ENCODE measurements at regions not wholly inside any gene's neighbourhood (a gene's known extent, or its start where the extent isn't known, plus 50 kb on each side); places are given as distances from the start of the nearest gene placed in this dataset.

DNA sequence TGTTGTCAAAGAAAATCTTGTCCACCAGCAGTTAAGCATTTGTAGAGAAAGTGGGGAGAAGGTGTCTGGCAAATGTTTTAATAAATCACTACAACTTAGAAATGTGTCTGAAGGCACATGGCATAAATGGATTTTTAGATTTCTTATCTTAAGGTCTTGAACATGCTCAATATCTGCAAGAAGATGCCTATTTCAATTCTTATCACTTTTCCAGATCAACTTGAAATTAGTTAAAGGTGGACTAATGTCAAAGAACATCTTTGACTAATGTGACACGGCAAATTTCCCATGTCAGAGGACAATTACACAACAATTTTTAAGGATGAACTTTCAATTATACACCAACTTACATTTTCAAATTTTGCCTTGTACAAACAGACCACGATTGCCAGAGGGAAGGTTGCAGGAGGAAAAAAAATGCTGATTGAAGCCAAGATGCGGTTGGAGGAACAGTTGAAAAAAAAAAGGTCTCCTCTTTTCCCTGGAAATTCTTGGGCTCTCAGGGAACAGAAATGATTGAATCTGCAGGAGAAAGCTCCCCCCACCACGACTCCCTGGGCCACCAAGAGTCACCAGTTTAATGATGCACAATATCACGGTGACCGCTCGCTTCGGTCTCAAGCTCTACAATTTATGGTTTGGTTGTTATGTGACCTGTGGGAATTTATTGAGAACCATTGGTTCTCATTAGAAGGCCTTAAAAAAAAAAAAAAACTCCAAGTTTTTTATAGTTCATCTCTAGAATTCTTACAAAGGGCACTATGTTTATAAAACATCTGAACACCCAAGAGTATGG is 507.6 kb upstream of the ADAMTS9 start:
- H3K4me1 ChIP-seq: no peaks in the 10 kb centered on the region
- no peaks in the 10 kb centered on the region for H3K36me3 ChIP-seq
- DNase-seq: no peak
- ATAC-seq: no peak
- H3K4me3 ChIP-seq: no peak overlapping the region
- TF ChIP-seq, protein P1, sequence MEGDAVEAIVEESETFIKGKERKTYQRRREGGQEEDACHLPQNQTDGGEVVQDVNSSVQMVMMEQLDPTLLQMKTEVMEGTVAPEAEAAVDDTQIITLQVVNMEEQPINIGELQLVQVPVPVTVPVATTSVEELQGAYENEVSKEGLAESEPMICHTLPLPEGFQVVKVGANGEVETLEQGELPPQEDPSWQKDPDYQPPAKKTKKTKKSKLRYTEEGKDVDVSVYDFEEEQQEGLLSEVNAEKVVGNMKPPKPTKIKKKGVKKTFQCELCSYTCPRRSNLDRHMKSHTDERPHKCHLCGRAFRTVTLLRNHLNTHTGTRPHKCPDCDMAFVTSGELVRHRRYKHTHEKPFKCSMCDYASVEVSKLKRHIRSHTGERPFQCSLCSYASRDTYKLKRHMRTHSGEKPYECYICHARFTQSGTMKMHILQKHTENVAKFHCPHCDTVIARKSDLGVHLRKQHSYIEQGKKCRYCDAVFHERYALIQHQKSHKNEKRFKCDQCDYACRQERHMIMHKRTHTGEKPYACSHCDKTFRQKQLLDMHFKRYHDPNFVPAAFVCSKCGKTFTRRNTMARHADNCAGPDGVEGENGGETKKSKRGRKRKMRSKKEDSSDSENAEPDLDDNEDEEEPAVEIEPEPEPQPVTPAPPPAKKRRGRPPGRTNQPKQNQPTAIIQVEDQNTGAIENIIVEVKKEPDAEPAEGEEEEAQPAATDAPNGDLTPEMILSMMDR (IDR thresholded peaks at IDR 0.05): no peak
- no peak overlapping the region for H3K27ac ChIP-seq
- no peaks in the 10 kb centered on the region for H3K9me3 ChIP-seq
- H3K27me3 ChIP-seq: no peaks in the 10 kb centered on the region
- intact Hi-C loops (cut with DNase I): no loop called here

DNA sequence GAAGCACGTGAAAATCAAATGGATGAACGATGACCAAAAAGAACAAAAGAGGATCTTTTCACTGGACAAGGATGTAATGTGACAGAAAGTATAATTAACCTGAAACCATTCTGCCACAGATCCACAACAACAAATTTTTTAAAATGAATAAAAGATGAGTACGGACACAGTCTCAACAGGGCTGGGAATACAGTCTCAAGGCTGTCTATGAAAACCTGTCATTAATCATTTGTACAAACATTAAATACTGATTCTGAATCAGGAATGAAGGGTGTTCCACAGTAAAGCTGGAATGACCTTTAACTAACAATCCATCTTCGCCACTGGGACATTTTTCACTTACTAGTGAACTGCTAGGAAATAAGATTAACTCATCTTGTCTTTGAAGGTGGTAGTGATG is 506.9 kb upstream of the ADAMTS9 start:
- no peak for ATAC-seq
- H3K27me3 ChIP-seq: no peaks in the 10 kb centered on the region
- no peak overlapping the region for H3K4me3 ChIP-seq
- no peaks in the 10 kb centered on the region for H3K4me1 ChIP-seq
- intact Hi-C loops (cut with DNase I): no loop called here
- no peaks in the 10 kb centered on the region for H3K36me3 ChIP-seq
- TF ChIP-seq, protein P1 (IDR thresholded peaks at IDR 0.05): no peak
- no peak overlapping the region for H3K27ac ChIP-seq
- no peak for DNase-seq
- H3K9me3 ChIP-seq: no peaks in the 10 kb centered on the region

DNA sequence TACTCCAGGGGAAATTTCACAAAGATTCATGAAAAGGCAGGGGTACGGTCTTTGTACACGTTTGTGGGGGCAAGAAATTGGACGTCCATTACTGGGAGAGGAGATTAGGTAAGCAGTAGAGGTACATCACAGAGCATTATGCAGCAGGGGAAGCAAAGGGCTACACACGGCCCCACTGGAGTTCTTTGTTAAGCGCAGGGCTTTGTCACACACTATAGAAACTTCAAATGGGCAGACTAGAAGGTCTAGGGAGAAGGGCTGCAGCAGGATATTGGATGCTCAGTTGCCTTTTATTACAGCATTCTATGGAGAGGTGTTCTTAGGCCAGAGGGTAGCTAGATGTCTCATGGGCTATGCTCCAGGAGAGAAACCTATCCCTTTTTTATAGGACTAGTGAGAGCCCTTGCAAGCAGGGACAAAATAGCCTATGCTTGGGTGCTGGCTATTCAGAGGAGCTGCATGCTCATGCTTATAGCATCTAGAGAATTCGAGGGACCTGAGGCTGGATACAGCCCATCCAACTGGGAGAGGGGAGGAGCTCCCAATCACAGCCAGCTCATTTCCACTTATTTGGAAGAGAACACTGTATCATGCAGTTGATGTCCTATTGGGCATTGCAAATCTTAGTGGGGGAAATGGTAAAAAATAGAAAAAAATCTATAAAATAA is 506.4 kb upstream of the ADAMTS9 start:
- TF ChIP-seq, protein P1 (IDR thresholded peaks at IDR 0.05): no peak
- Histone ChIP-seq H3K4me3 (no peak overlapping the region), H3K27me3 (no peaks in the 10 kb centered on the region), H3K36me3 (no peaks in the 10 kb centered on the region), H3K27ac (no peak overlapping the region), H3K9me3 (no peaks in the 10 kb centered on the region), H3K4me1 (no peaks in the 10 kb centered on the region)
- intact Hi-C loops (cut with DNase I): no loop called here
- no peak for DNase-seq
- ATAC-seq: no peak

DNA sequence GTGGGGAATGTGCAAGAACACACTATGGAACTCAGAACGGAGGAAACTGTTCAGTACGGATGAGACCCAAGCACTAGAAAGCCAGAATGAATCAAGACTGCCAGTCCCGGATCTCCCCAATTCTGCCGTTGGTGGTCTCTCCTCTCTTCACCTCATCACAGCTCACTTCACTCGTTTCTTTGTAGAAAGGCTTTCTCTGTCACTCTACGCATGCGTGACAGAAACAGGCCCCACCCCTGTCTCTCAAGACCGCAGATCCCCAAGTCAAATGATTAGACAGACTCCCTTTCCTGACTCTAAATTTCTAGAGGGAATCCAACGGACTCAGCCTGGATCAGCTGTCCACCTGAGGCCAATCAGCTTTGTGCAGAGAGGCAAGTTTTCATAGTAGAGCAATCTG is 505.7 kb upstream of the ADAMTS9 start:
- no peak overlapping the region for H3K4me3 ChIP-seq
- H3K4me1 ChIP-seq: no peaks in the 10 kb centered on the region
- TF ChIP-seq, protein P1 (IDR thresholded peaks at IDR 0.05): no peak
- ATAC-seq (no peak), DNase-seq (no peak)
- H3K27ac ChIP-seq: no peak overlapping the region
- intact Hi-C loops (cut with DNase I): no loop called here
- H3K36me3 ChIP-seq: no peaks in the 10 kb centered on the region
- H3K9me3 ChIP-seq: no peaks in the 10 kb centered on the region
- no peaks in the 10 kb centered on the region for H3K27me3 ChIP-seq

DNA sequence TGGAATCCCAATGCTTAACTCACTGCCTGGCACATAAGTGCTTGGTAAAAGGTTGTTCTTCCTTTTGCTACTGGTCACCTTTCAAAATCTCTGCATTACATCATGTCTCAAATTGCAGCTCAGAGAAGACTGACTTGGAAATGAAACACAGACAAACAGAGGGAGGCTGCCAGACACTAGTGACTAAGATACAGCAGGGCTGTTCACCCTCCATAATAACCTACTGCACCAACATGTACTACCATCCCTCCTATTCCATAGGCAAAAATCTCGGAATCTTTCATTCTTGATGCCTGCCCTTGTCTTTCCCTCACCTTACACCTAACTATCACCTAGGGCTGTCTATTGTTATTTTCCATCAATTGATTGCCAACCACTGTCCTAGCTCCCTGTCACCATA is 502.3 kb upstream of the ADAMTS9 start:
- Histone ChIP-seq H3K27me3 (no peaks in the 10 kb centered on the region), H3K9me3 (no peaks in the 10 kb centered on the region), H3K27ac (no peak overlapping the region), H3K36me3 (no peaks in the 10 kb centered on the region), H3K4me3 (no peak overlapping the region), H3K4me1 (no peaks in the 10 kb centered on the region)
- DNase-seq (no peak), ATAC-seq (no peak)
- intact Hi-C loops (cut with DNase I): no loop called here
- TF ChIP-seq, protein P1 (IDR thresholded peaks at IDR 0.05): no peak
